D721Med (cell line): ENCODE measurements at regions not wholly inside any gene's neighbourhood (a gene's known extent, or its start where the extent isn't known, plus 50 kb on each side); places are given as distances from the start of the nearest gene placed in this dataset.

Experiments used
- DNase-seq: peaks from one replicate; pipeline ENCODE4 v3.0.0; 2011; ENCODE audit warnings: low spot score; ENCODE audit not compliant: insufficient read length
- FAIRE-seq: peaks from 2 replicates; lab custom pipeline; 2011; peaks lifted over from hg19 to GRCh38; lab: Jason Lieb, UNC
- CTCF ChIP-seq: IDR thresholded peaks from 2 replicates; pipeline ENCODE4 v1.5.1; 2012; ENCODE audit warnings: mild to moderate bottlenecking, control low read depth; ENCODE audit not compliant: insufficient read depth; ENCODE audit errors: missing control alignments

- DNase-seq (no peak), FAIRE-seq (no peak)
- TF ChIP-seq CTCF, result no peak
Observed at GRCh38 chr9:116020146-116020545, 133.4 kb upstream of the PAPPA start.

GRCh38 chr9:116020801-116021200 is 132.8 kb upstream of the PAPPA start:
- no peak for TF ChIP-seq CTCF
- DNase-seq, result no peak
- no peak for FAIRE-seq

GRCh38 chr9:116027096-116027495 is 126.5 kb upstream of the PAPPA start:
- no peak for FAIRE-seq
- TF ChIP-seq CTCF, result no peak

GRCh38 chr9:116027511-116027910 is 126.1 kb upstream of the PAPPA start:
- TF ChIP-seq CTCF, result no peak
- FAIRE-seq, result no peak
- no peak for DNase-seq

More at GRCh38 chr9:116027096-116027495, 126.5 kb upstream of the PAPPA start:
- DNase-seq, result no peak

DNA sequence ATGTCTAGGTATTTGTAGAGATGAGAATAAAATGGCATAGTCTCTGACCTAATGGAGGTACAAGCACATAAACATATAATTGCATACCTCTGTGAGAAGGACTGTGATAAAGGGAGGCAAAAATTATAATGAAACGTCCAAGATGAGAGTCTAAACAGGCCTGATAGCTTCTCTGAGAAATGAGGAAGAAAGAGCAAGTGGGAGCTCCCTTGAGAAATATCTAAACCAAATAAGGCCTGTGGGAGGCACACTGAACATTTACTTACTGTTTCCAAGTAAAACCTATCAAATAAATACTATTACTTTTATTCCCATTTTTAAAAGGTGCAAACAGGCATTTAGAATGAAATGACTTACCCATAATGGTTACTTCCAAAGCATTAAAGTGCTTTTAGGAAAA is 125.6 kb upstream of the PAPPA start:
- TF ChIP-seq CTCF, result no peak
- FAIRE-seq (no peak), DNase-seq (no peak)

GRCh38 chr9:116030517-116030916 is 123.1 kb upstream of the PAPPA start:
- FAIRE-seq (no peak), DNase-seq (no peak)
- TF ChIP-seq CTCF, result no peak

- FAIRE-seq, result no peak
Observed at GRCh38 chr9:116032683-116033440, 120.7 kb upstream of the PAPPA start.

More at GRCh38 chr9:116032683-116033440, 120.7 kb upstream of the PAPPA start:
- DNase-seq, result no peak
- TF ChIP-seq CTCF, result no peak
